ENCODE measurements at regions not wholly inside any gene's neighbourhood (a gene's known extent, or its start where the extent isn't known, plus 50 kb on each side); places are given as distances from the start of the nearest gene placed in this dataset.

- no peak for TF ChIP-seq POLR2AphosphoS5 (IDR thresholded peaks at IDR 0.05)
- no peak for TF ChIP-seq EP300 (IDR thresholded peaks at IDR 0.05)
- no peak for TF ChIP-seq CTCF (IDR thresholded peaks at IDR 0.05)
- TF ChIP-seq POLR2A (IDR thresholded peaks at IDR 0.05) = no peak
These were observed 115.6 kb upstream of the JAG1 start for GRCh38 chr20:10789386-10789785.
